EL (cell line): ENCODE measurements at regions not wholly inside any gene's neighbourhood (a gene's known extent, or its start where the extent isn't known, plus 50 kb on each side); places are given as distances from the start of the nearest gene placed in this dataset.
"Not testable (repeated sequence)": the region's sequence is repeated elsewhere in the genome, so short reads cannot be mapped to it uniquely, and the experiment has no call there.

ENCODE experiments used
- DNase-seq: peaks from one replicate; pipeline ENCODE4 v3.0.0-alpha.2; 2016

- DNase-seq: no peak
These were observed 374.0 kb downstream of the NFIB start for GRCh38 chr9:13939701-13940490.

- DNase-seq: peak; percentile 58
These were observed 374.8 kb downstream of the NFIB start for GRCh38 chr9:13939134-13939533.

- DNase-seq: no peak
These were observed 379.5 kb downstream of the NFIB start for GRCh38 chr9:13934416-13934815.

DNA sequence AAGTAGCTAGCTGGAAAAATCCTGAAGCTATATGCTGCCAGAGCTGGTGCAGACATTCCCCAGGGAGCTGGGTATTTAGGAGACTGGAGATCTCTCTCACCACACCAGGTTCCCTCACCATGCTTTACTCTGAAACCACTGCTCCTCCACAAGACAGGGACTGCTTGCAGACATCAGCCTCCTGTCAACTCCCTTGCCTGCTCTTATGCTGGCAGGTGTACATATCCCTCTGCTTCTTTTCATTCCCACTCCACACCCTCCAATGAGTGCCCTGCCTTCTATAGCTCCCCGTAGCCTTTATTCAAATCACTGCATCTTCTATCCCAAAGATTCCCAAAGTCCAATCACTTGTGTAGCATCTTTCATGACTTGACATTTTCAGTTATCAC lies 380.7 kb downstream of the NFIB start:
- DNase-seq: no peak

- DNase-seq: no peak
These were observed 381.2 kb downstream of the NFIB start for GRCh38 chr9:13932528-13933267.

DNA sequence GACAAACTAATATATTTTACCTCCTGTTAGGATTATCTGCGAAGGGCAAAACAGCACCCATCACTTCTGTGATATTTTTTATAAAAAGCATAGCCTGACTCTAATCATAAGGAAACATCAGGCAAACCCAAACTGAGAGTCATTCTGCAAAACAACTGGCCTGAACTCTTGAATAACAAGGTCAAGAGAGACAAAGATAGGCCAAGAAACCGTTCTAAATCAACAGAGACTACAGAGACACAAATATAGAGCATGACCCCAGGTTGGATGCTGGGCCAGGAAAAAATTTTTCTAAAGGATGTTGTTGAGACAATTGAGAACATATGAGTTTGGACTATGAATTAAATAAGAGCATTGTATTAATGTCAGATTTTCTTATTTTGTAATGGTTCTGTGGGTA lies 384.9 kb downstream of the NFIB start:
- DNase-seq: no peak

DNA sequence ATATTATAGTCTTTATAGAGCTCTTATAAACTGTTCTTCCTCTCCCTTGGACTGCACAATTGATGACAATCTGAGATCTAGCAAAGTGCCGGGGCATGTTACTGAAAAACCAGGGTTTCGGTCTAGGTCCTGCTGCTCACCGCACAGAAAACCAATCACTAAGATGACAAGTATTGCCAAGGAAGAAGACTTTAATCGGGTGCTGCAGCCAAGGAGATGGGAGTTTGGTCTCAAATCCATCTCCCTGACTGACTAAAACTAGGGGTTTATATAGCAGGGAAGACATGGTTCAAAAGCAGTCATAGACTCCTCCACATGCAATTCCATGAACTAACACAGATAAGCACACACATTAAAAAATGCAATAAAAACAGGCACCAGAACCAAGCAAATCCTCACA lies 390.6 kb downstream of the NFIB start:
- no peak for DNase-seq

DNA sequence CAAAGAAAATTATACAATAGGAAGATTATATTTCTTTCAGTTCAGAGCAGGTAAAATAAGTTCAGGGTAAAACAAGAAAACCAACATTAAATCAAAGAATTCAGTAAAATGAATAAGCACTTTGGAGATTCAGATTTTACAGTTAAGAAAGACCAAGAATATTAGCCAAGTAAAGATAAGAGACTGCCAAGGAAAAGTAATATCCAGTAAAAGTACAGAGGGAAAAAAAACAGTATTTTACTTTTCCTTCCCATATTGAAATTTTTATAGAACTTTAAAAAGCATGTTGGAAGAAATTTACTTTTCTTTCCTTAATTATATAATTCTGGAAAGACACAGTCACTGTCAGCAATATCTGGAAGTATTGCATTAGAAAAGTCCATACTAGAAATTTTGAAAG lies 393.4 kb downstream of the NFIB start:
- no peak for DNase-seq

GRCh38 chr9:13919401-13919800 lies 394.5 kb downstream of the NFIB start:
- DNase-seq: no peak

GRCh38 chr9:13917534-13917933 lies 396.4 kb downstream of the NFIB start:
- DNase-seq: no peak

DNA sequence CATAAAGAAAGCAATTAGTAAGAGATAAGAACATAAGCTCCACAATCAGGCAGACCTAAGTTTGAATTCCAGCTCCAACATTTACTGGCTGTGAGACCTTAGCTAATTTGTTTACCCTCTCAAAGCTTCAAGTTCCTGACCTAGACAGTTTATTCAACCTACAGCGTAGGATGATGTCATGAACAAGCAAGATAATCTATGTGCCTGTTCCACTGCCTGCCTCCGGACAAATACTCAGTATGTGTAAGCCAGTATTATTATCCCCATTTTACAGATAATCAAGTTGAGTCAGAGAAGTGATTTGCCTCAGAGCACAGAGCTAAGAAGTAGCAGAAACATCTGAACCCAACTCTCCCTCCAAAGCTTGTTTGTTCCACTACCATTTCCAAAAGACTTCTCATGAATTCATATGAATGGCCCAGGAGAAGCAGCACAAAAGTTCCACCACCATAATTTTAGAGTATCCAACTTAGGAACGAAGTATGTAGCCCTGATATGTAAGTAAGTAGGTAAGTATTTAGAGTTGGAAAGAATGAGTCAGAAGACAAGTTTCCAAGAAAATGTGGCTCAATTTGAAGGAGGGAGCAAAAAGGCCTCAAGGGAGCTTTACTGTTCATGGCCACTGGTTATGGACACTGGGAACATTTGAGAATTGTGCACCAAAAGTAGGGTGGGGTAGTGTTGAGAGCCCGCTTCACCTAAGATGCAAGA lies 398.2 kb downstream of the NFIB start:
- DNase-seq: no peak

GRCh38 chr9:13915131-13915530 lies 398.8 kb downstream of the NFIB start:
- no peak for DNase-seq

- no peak for DNase-seq
These were observed 402.5 kb downstream of the NFIB start for GRCh38 chr9:13911473-13911872.

- not testable (repeated sequence) for DNase-seq
These were observed 406.1 kb downstream of the NFIB start for GRCh38 chr9:13907842-13908241.

GRCh38 chr9:13904746-13905145 lies 409.2 kb downstream of the NFIB start:
- DNase-seq: no peak

- no peak for DNase-seq
These were observed 409.6 kb downstream of the NFIB start for GRCh38 chr9:13904311-13904710.

DNA sequence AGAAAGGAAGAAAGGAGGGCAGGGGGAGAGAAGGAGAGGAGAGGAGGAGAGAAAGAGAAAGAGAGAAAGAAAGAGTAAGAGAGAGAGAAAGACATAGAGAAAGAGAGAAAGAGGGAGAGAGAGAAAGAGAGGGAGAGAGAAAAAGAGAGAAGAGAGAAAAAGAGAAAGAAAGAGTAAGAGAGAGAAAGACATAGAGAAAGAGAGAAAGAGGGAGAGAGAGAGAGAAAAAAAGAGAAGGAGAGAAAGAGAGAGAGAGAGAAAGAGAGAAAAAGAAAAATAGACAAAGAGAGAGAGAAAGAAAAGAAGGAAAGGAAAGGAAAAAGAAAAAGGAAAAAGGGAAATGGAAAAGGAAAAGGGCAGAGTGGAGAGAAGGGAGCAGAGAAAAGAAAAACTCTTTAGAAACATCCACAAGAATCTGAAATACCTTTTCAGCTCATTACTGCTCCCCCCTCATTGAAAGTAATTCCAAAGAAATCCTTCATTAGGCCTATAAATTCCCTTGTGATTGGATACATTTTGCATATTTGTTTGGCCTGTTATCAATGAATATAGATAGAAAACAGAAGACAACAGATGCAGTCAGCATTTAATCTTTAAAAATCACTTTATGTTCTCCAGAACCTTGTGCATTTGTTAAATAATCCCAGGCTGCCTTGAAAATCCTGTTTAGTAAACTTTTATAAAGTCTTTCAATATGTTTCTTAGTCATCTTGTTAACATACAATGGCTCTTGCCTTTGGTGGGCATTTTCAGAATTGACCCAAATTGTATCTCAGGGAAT lies 411.5 kb downstream of the NFIB start:
- no peak for DNase-seq

DNA sequence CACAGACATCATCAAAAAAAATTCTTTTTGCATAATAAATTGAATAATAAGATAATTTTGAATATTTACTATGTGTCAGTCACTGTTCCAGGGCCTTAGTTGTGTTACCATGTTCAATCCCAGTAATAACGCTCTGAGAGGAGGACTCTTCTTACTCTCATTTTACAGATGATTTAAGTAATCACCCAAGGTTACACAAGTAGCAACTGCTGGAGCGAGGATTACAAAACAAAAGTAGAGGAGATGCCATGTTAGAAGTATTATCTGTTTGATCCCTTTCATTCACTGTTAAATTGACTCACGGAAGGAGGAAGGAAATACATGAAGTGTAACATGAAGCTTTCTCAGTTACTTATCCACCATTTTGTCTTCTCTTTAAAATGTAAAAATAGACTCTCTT lies 412.8 kb downstream of the NFIB start:
- DNase-seq: no peak

DNA sequence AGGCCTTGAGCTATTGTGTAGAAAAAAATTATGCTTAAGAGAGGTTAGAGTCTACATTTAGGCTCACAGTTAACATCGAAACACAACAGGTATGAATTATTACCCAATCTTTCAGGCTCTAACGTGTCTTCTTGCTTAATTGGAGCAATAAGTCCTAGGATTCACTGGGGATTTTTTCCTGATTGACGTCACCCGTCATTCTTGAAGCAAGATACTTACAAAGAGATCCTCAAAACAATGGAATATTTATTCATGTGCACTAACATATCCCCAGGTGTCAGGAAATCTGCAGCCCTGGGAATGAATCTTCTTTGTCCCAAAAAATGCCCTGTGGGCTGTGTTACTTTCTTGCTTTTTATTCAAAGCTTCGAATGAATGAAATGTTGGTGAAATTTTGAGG lies 413.5 kb downstream of the NFIB start:
- no peak for DNase-seq

- no peak for DNase-seq
These were observed 414.0 kb downstream of the NFIB start for GRCh38 chr9:13899924-13900323.

DNA sequence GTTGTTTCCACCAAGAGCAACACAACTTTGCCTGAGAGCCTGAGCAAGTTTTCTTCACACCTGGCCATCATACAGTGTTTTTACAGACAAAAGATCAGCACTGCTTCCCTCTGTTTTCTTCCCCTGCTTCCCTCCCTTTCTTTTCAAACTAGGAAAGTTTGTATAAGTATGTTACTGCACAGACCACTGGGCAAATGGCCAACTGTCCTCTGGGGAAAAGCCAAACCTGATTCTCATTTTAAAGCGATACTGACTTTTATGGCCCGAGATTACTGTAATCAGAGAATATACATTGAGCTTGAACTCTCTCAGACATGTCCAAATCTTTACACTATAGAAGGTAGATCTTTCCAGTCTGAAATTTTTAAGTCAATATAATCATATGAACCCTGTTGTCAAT lies 415.0 kb downstream of the NFIB start:
- DNase-seq: no peak

- DNase-seq: no peak
These were observed 416.8 kb downstream of the NFIB start for GRCh38 chr9:13896922-13897835.
